Chondrocyte (in vitro differentiated cells): ENCODE measurements at regions not wholly inside any gene's neighbourhood (a gene's known extent, or its start where the extent isn't known, plus 50 kb on each side); places are given as distances from the start of the nearest gene placed in this dataset.
"Not testable (repeated sequence)": the region's sequence is repeated elsewhere in the genome, so short reads cannot be mapped to it uniquely, and the experiment has no call there.

Experiments used
- DNase-seq: peaks from one replicate; pipeline ENCODE4 v3.0.0; 2021; ENCODE audit warnings: mixed read lengths, low spot score
- H3K27ac Mint-ChIP-seq: one replicate; pipeline ENCODE4 v1.8.0; 2021; ENCODE audit warnings: mild to moderate bottlenecking, moderate library complexity, mixed read lengths; ENCODE audit not compliant: unreplicated experiment
- H3K27me3 Mint-ChIP-seq: 2 replicates; pipeline ENCODE4 v1.8.0; 2021; ENCODE audit warnings: low read depth, mixed read lengths
- H3K36me3 Mint-ChIP-seq: 2 replicates; pipeline ENCODE4 v1.8.0; 2021; ENCODE audit warnings: low read depth, mixed read lengths
- H3K4me1 Mint-ChIP-seq: 2 replicates; pipeline ENCODE4 v1.8.0; 2021; ENCODE audit warnings: low read depth, mild to moderate bottlenecking, mixed read lengths
- H3K4me3 Mint-ChIP-seq: one replicate; pipeline ENCODE4 v1.8.0; 2021; ENCODE audit warnings: mild to moderate bottlenecking, moderate library complexity, mixed read lengths; ENCODE audit not compliant: unreplicated experiment
- H3K9me3 Mint-ChIP-seq: 2 replicates; pipeline ENCODE4 v1.8.0; 2021; ENCODE audit warnings: low read depth, mixed read lengths
- TF ChIP-seq, protein P1 (sequence below): fragments of 200-600 bp; sonication (generic); IDR thresholded peaks from 2 replicates; pipeline ENCODE4 v1.5.0; 2021; ENCODE audit warnings: antibody characterized with exemption, mild to moderate bottlenecking, moderate library complexity

DNA sequence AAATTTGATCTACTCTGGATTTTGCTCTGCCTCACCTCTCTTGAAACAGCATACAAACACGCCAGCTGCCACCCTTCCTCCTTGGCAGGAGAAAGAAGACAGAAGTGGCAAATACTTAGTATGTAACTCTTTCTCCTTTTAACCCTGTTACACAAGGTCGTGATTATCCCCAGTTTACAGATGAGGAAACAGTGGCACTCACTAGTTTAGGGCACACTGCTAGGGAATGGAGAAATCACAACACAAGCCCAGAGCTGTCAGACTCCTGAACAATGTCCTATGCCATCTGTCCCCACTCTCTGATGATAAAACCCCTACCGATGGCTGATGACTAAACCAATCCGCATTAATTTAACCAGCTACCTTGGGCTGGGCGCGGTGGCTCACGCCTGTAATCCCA is 79.7 kb downstream of the FGD2 start:
- Mint-ChIP-seq H3K4me3 (no peak overlapping the region), H3K9me3 (no peaks in the 10 kb centered on the region), H3K27ac (no peak overlapping the region), H3K36me3 (peaks cover 1% of the 10 kb centered on the region), H3K27me3 (peaks cover 3% of the 10 kb centered on the region), H3K4me1 (peaks cover 7% of the 10 kb centered on the region)
- TF ChIP-seq, protein P1, sequence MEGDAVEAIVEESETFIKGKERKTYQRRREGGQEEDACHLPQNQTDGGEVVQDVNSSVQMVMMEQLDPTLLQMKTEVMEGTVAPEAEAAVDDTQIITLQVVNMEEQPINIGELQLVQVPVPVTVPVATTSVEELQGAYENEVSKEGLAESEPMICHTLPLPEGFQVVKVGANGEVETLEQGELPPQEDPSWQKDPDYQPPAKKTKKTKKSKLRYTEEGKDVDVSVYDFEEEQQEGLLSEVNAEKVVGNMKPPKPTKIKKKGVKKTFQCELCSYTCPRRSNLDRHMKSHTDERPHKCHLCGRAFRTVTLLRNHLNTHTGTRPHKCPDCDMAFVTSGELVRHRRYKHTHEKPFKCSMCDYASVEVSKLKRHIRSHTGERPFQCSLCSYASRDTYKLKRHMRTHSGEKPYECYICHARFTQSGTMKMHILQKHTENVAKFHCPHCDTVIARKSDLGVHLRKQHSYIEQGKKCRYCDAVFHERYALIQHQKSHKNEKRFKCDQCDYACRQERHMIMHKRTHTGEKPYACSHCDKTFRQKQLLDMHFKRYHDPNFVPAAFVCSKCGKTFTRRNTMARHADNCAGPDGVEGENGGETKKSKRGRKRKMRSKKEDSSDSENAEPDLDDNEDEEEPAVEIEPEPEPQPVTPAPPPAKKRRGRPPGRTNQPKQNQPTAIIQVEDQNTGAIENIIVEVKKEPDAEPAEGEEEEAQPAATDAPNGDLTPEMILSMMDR = no peak
- no peak for DNase-seq

DNA sequence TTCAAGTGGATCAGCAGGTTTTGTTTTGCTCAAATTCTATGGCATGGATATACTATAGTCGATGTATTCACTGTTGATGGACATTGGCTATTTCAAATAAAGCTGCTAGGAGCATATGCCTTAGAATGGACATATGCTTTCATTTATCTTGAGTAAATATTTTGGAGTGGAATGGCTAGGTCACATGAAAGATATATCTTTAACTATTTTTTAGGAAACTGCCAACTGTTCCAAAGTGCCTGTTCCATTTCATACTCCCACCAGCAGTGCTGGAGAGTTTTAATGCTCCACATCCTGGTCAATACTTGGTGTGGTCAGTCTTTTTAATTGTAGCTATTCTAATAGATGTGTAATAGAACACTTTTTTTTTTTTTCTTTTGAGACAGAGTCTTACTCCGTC is 81.1 kb upstream of the PIM1 start:
- no peak for DNase-seq
- TF ChIP-seq, protein P1 = no peak
- H3K9me3 Mint-ChIP-seq = no peaks in the 10 kb centered on the region
- no peaks in the 10 kb centered on the region for H3K4me1 Mint-ChIP-seq
- H3K27me3 Mint-ChIP-seq = no peaks in the 10 kb centered on the region
- no peak overlapping the region for H3K27ac Mint-ChIP-seq
- H3K36me3 Mint-ChIP-seq = peaks cover 1% of the 10 kb centered on the region
- H3K4me3 Mint-ChIP-seq = no peak overlapping the region

DNA sequence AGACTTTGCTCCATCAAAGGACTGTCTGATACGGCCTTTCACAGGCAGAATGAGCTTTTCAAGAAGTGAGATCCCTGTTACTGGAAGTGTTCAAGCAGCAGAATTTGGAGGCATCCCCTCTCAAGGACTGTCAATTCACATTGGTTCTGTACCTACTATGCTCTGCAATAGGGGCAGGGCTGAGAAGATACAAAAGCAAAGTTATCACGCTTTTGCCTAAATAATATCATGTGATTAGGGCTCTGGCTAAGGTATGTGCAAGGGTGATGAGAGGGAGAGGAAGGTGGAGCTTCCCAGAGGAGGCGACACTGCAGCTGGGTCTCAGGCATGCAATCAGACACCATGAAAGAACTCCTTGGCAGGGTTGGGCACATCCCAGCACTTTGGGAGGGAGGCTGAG is 80.2 kb upstream of the PIM1 start:
- Mint-ChIP-seq H3K4me3 (no peak overlapping the region), H3K9me3 (no peaks in the 10 kb centered on the region), H3K4me1 (no peaks in the 10 kb centered on the region), H3K27ac (no peak overlapping the region), H3K36me3 (peaks cover 1% of the 10 kb centered on the region), H3K27me3 (no peaks in the 10 kb centered on the region)
- DNase-seq = no peak
- TF ChIP-seq, protein P1 = no peak

DNA sequence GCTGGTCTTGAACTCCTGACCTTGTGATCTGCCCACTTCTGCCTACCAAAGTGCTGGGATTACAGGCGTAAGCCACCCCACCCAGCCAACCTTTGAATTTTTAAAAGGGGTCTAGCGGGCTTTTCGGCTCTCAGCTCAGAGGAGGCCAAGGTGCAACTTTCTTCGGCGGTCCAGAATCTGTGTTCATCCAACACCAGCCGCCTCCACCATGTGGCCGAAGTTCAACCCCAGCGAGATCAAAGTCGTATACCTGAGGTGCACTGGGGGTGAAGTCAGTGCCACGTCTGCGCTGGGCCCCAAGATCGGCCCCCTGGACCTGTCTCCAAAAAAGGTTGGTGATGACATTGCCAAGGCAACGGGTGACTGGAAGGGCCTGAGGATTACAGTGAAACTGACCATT is 78.8 kb upstream of the PIM1 start:
- not testable (repeated sequence) for H3K27ac Mint-ChIP-seq, DNase-seq, H3K4me1 Mint-ChIP-seq

DNA sequence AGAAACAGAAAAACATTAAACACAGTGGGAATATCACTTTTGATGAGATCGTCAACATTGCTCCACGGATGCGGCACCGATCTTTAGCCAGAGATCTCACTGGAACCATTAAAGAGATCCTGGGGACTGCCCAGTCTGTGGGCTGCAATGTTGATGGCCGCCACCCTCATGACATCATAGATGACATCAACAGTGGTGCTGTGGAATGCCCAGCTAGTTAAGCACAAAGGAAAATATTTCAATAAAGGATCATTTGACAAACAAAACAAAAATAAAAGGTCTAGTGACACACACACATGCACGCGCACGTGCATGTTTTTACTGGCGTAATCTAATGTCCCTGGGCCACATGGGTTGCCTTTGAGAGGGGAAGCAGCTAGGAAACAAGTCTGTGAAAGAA is 78.4 kb upstream of the PIM1 start:
- not testable (repeated sequence) for H3K27ac Mint-ChIP-seq, H3K27me3 Mint-ChIP-seq, H3K4me1 Mint-ChIP-seq, H3K36me3 Mint-ChIP-seq, H3K9me3 Mint-ChIP-seq, H3K4me3 Mint-ChIP-seq, DNase-seq

More for the DNA sequence above, 78.8 kb upstream of the PIM1 start:
- not testable (repeated sequence) for H3K36me3 Mint-ChIP-seq, H3K4me3 Mint-ChIP-seq, H3K9me3 Mint-ChIP-seq, H3K27me3 Mint-ChIP-seq

DNA sequence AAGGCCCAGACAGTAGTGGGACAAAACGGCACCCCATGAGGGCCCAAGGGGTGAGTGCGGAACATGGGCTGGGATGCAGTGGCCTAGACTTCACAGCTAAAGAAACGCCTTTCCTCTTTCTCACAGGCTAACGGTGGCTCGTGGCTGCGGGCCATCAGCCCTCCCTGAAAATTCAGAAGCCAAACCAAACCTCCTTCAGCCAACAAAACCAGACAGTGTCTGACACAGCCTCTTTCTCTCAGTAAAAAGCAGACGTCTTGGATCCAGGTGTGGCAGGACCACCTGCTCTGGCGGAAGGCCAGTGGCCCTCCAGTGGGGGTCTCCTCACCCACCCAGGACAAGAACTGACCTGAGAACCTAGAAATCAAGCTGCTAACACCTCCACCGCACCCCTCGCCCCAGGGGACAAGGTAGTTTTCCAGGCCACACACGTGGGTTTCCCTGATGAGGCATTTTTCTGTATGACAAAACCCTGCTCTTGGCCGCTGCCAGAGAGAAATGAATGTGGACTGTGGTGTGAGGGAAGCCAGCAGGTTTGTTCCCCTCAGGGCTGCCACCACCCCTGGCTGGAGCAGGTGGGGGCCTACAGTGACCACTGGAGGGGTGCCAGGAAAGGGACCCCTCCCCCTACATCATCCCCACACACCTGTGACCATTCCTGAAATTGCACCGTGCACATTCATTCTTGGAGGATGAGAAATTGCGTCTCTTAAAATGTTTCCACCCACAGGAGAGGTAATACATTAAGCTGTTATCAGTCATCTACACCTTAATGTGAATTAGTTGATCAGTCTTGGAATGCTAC is 76.8 kb upstream of the PIM1 start:
- Mint-ChIP-seq H3K27me3 (no peaks in the 10 kb centered on the region), H3K9me3 (no peaks in the 10 kb centered on the region), H3K36me3 (no peaks in the 10 kb centered on the region), H3K4me1 (no peaks in the 10 kb centered on the region), H3K27ac (no peak overlapping the region), H3K4me3 (no peak overlapping the region)
- TF ChIP-seq, protein P1 = no peak
- DNase-seq = no peak
